ENCODE measurements at regions not wholly inside any gene's neighbourhood (a gene's known extent, or its start where the extent isn't known, plus 50 kb on each side); places are given as distances from the start of the nearest gene placed in this dataset.

GRCh38 chr1:209176866-209177430 is 406.6 kb upstream of the CAMK1G start:
- TF ChIP-seq POLR2A (IDR thresholded peaks at IDR 0.05) (no peak), CTCF (IDR thresholded peaks at IDR 0.05) (no peak), EP300 (IDR thresholded peaks at IDR 0.05) (no peak)
